ENCODE measurements at regions not wholly inside any gene's neighbourhood (a gene's known extent, or its start where the extent isn't known, plus 50 kb on each side); places are given as distances from the start of the nearest gene placed in this dataset.
"Not testable (repeated sequence)": the region's sequence is repeated elsewhere in the genome, so short reads cannot be mapped to it uniquely, and the experiment has no call there.

DNA sequence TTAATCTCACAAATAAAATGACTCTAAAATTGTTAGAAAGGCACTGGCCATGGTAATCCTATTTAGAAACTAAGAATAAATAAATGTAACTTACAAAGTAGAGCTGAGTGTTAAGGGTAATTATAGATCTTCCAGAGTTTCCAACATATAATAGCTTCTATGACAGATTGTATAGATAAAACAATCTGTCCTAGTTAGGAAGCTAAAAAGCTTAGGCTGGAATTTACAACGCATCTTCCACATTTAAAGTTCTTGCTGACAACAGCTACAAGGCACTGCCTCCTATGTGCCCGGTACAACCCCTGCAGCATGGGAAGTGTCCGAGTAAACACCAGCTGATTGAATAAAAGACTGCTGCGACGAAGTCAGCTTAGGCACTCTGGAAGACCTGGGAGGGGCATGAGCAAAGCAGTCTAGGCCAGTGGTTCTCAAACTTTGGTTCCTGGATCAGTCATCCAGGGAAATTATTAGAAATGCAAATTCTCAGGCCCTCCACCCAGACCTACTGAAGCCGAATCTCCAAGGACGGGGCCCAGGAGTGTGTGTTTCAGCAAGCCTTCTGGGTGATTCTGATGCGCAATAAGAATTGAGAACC lies 635.6 kb upstream of the TBX3 start:
- DNase-seq (ENCODE audit: low read depth) = no peak

DNA sequence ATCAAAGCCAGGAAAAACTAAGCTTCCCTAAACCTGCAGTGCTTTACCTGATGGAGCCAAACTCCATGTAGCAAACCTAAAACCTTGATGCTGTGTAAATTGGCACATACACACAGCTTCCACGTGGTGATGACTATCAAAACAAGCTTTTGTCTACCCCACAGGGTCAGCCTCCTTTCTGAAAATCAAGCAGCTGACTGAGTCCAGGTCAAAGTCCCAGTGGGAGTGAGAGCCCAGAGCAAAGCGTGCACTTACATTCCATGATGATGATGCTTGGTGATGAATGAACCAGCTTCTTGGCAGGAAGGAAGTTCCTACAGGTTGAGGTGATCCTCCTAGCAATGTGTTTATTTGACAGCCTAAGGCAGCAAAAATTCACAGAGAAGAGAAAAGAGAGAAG lies 630.0 kb upstream of the TBX3 start:
- DNase-seq (ENCODE audit: low read depth) = peak; percentile 89

DNA sequence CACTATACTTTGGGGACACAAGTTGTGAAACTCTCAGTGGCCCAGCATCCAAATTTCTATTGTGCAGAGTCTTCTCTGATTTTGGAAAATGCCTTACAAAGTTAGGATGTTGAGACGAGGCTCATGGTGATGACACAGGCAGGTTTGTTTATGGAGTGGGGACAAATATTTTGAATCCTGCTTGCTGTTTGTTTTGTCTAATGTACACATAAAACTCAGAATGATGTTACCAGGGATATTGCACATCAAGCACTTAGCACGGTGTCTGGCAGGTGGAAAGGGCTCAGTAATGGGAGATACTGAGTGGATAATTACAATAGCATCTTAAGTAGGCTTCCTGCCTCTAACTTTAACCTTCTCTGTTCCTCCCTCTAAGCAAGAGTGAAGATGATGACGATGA lies 628.9 kb upstream of the TBX3 start:
- no peak for DNase-seq (ENCODE audit: low read depth)

DNA sequence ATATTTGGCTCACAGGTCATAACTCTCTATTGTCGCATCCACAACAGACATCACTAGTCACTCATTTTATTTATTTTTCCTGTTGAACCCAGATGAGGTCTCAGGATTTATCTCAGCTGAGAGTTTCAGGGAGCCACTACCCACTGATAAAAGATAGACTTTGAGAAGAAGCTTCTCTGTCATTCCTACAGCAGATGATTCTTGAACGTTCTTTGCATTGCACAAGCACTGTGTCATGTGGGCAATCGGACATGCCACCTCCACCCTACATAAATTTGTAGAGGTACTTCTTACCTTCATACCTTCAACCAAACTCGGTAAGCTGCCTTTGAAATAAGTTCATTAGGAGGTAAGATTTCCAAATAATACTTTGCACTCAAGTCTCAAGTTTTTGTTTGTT lies 627.9 kb upstream of the TBX3 start:
- no peak for DNase-seq (ENCODE audit: low read depth)

DNA sequence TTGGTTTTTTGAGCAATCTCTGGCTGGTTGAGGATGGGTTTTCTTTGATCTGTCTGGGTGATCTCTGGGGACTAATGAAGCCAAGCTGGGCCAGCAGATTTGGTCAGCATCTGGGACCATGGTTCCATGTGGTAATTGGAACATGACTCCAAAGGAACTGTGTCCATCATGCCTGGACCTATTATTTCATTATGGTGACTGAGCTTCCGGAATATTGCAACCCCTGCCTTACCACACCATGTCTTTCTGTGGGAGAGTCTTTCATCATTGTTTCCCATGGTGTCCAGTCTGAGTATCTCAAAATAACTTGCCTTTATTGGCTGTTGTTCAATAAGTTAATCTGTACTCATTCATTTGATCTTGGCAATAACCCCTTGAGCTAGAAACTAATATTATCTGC lies 624.9 kb upstream of the TBX3 start:
- no peak for DNase-seq (ENCODE audit: low read depth)

DNA sequence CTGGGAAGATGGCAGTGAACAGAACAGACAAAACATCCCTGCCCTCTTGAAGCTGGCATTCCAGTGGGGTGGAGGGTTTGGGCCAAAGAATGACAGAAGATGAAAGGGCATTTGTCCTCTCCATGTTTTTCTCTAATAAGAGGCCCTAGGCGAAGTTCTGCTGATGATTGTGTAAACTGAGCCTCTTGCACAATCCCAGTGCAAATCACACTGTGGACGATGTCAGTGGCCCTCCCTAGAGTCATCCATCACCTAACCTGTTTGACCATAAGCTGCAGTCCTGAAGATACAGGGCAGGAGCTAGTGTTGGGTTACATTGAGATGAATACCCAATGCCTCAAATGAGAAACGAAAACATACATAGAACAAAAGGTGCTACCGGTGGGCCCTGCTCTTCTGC lies 622.4 kb upstream of the TBX3 start:
- no peak for DNase-seq (ENCODE audit: low read depth)

DNA sequence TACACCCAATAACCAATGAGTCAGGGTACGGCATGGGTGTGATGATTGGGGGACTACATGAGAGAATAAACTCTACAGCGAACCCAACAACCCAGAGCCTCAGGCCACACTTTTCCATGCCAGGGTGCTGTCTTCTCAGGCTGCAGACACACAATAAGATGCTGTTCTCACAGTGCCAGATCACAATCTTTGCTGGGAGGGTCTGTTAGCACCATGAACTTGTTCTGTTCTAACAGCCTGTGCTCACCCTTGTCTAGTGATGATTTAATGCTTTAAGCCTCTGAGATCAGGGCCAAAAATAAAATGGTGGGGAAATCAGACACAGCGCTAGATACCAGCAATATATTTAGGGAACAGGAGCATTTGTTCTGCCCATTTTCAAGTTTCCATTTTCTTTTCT lies 621.9 kb upstream of the TBX3 start:
- no peak for DNase-seq (ENCODE audit: low read depth)

DNA sequence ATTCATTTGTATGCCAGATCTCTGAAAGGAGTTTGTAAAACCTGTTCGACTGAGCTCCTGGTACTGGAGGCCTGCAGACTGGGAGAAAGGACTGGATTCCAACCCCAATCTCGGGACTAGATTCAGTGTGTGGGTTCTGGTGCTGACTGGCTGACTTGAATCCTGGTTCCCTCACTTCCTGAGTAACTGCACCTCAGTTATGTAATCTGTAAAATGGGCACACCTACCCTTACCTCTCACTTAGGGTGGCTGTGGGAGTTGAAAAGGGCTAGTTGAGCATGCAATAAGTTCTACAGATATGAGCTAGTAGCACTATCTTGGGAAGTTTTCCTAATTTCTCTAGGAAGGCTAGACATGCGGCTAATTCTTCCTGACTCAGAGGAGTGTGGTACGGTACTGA lies 621.3 kb upstream of the TBX3 start:
- no peak for DNase-seq (ENCODE audit: low read depth)

DNA sequence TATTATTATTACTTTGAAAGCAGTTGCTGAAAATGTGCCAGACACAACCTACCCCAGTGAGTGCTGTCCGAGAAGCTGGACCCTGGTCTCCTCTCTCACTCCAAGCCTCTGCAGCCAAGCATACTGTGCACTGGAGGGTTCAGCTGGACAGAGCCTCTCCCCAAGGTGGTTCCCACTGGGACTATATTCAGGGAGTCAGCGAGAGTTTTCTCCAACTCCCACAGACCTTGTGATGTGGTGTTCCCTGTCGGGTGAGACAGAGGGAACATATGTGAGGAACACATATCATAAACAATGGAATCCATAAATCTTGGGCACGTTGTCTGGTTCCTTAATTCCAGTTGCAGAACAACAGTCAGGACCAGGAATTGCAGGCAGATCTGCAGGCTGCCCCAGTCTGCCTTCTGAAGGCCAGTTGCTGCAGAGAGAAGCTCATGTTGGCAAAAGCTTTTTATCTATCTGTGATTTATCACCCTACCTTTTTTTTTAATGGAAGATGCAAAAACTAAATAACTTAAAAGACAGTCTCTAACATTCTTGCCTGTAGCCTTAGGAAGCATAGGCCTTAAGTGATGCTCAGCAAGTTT lies 619.8 kb upstream of the TBX3 start:
- DNase-seq (ENCODE audit: low read depth) = no peak

DNA sequence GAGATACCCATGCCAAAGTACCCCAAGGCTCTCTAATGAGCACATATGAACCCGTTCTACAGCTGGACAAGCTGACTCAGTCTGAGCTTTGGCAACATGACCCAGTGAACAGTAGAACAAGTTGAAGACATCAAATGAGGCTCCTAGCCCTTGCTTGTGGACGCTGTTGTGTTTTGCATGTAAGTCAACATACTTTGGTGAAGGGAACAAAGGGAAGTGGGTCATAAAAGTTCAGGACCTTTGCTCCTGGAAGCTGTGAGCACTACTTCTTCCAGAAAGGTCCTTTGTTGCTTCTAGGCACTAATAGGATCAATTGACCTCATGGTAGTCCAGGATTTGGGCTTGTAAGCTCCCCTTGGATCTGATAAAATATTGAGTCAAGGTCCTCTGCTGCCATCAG lies 613.5 kb upstream of the TBX3 start:
- no peak for DNase-seq (ENCODE audit: low read depth)

DNA sequence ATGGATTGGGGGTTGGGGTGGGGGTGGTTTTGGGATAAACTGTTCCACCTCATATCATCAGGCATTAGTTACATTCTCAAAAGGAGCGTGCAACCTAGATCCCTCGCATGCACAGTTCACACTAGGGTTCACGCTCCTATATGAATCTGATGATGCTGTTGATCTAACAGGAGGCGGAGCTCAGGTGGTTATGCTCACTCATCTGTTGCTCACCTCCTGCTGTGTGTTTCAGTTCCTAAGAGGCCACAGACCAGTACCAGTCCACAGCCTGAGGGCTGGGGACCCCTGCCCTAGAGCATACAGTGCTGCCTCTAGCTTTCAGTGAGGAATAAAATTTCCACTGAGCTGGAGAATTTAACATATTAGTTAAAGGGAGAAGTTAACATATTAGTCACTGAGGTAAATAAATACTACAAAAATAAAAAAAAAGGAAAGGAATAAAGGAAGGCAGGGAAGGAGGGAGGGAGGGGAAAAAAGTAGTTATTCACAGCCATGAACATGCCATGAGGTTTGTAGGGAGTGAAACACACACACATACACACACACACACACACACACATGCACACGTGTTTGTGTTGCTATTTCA lies 612.7 kb upstream of the TBX3 start:
- no peak for DNase-seq (ENCODE audit: low read depth)

DNA sequence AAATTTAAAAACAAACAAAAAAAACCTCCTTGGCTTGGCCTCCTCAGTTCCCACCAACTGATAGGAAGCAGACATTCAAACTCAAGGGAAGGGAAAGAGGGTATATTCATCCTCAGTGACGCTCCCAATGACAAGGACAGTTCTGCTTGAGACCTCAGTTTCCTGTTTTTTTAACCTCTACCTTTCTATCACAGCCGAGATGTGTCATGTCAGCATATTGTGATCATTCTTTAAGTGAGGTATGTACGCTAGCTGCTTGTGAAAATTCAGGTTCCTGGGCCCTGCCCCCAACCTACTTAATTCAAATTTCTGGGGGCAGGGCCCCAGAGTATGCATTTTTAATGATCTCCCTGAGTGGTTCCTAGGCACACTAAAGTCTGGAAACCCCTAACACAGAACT lies 611.9 kb upstream of the TBX3 start:
- DNase-seq (ENCODE audit: low read depth) = no peak

DNA sequence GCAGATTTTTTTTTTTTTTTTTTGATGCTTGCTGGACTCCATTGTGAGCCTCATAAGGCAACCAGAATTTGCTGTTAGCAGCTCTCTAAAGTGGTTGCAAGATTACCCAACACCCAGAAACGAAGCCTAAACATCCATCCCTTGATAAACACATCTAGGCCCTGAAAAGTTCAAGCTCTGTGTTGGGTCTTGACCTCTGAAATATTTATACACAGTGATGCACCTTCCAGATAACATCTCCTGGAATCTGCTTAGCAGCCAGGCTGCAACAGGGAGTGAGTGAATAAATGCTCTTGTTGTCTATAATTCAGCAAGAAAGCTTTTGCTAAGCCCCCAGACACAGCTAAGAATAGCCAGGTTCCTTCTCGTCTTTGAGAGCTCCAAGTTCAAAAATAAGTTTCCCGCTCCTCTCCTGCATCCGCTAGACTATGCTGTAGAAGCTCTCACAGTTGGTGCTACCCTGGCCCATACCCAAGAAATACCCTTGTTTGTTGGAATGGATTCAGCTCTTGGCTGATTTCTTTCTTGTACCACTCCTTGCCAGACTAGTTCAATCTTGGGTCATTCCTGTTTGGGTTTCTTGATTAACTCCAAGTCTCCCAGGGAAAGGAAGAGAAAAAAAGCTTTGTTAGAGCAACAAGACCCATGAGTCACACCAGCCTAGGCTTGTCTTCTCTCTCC lies 610.6 kb upstream of the TBX3 start:
- no peak for DNase-seq (ENCODE audit: low read depth)

DNA sequence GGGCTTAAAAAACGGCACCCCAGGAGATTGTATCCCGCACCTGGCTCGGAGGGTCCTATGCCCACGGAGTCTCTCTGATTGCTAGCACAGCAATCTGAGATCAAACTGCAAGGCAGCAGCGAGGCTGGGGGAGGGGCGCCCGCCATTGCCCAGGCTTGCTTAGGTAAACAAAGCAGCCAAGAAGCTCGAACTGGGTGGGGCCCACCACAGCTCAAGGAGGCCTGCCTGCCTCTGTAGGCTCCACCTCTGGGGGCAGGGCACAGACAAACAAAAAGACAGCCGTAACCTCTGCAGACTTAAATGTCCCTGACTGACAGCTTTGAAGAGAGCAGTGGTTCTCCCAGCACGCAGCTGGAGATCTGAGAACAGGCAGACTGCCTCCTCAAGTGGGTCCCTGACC lies 601.5 kb upstream of the TBX3 start:
- DNase-seq (ENCODE audit: low read depth) = not testable (repeated sequence)

DNA sequence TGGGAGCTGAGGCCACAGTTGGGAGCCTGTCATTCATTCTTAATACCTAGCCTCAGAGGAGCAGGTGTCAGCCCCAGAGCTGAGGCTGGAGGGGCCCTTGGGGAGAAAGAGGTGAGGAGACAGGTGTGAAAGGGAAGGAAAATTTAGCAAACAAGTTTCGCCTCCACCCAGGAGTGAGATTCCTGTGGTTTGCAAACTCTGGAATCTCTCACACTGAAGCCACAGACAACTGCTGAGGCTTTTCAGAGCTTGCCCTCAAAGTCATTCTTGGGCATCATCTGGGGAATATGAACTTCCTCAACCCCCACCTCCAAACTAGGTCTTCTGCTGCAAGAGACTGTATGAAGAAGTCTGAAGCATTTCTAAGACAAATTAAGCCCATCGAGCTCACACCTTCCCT lies 589.5 kb upstream of the TBX3 start:
- DNase-seq (ENCODE audit: low read depth) = no peak

DNA sequence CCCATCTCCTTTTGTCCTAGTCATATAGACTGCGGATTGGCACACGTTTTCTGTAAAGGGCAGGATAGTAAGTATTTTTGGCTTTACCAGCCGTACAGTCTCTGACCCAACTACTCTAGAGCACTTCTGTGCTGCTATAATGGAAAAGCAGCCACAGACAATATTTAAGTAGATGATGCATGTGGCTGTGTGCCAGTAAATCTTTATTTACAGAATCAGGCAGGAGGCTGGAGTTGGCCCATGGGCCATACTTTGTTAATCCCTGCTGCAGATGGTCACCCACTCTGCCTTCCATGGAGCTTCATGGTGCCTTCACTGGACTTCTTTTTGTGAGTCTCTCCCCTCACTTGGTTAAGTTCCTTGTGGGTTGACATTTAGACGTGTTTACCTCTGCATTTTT lies 584.5 kb upstream of the TBX3 start:
- DNase-seq (ENCODE audit: low read depth) = no peak

DNA sequence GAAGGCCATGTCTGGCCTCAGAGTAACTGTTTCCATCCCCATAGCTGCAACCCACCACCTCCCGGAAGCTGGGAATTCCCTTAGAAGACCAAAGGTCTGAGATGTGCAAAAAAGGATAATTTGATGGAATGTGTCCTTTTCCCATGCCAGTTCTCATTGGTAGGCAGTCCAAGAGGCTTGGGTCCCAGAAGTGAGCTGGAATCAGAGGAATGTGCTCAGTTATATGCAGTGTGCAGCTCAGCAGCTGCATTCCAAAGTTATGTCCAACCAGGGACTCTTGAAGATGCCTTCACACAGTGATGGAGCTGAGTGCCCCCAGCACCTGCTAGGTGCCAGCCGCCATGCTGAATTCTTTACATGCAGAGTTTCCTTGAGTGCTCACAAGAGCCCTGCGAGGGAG lies 583.9 kb upstream of the TBX3 start:
- DNase-seq (ENCODE audit: low read depth) = no peak

DNA sequence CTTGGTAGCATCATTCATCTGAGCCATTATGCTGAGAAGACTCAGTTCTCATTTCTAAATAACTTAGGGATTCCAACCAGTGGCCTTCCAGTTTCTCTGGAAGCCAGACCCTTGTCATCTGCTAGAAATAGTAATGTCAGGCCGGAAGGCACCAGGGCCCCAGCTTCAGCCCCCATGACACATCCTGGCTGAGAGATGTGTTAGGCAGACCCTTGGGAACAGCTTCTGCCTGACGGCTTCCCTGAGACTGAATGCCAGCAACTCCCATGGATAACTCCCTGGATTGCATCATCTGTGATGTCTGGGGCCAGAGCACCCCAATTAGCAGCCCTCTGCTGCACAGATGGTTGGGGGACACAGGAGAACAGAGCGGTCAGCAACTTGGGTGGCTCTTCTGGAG lies 583.5 kb upstream of the TBX3 start:
- DNase-seq (ENCODE audit: low read depth) = no peak

DNA sequence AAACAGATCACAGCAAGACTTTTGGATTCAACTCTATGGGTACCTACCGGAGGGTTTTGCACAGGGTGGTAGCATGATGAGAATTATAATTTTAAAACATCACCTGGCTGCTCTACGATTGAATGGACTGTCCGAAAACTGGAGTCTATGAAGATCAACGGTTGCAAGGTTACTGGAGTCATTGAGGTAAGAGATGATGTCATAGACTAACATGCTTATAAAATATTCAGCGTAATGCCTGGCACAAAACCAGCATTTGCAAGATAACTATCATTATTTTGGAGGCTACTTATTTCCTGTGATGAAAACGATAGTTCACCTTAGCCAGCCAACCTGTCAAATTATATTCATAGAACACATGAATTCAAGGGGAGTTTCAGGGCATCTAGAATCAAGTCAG lies 580.6 kb upstream of the TBX3 start:
- DNase-seq (ENCODE audit: low read depth) = no peak

DNA sequence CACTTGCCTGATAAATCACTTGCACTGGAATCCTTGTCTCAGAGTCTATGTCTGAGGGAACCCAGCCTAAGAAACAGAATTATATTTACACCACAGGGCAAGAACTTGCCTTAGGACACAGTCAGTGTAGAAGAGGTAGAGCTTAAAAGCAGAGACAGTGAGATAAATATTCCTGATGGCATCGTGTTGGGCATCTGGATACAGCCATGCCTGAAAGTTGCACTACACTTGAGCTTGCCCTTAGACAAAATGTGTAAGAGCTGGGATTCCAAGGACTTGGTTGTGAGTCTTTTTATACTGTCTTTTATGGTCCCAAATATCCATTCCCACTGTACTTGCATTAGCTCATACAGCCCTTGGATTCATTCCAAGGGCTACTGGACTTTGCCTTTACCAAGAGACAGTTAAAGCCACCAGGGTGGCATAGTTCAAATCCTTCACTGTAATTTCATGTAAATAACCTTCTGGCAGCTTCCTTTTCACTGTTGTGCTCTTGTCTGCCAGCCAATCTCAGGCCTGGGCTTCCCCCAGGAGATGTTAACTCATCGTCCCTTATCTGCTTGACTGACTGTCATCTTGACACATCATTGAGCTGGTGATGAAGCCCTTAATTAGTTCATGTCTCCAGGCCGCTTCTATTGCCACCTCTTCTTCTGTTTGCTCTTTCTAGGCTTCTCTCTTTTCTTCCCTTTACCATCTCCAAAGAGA lies 577.9 kb upstream of the TBX3 start:
- no peak for DNase-seq (ENCODE audit: low read depth)

DNA sequence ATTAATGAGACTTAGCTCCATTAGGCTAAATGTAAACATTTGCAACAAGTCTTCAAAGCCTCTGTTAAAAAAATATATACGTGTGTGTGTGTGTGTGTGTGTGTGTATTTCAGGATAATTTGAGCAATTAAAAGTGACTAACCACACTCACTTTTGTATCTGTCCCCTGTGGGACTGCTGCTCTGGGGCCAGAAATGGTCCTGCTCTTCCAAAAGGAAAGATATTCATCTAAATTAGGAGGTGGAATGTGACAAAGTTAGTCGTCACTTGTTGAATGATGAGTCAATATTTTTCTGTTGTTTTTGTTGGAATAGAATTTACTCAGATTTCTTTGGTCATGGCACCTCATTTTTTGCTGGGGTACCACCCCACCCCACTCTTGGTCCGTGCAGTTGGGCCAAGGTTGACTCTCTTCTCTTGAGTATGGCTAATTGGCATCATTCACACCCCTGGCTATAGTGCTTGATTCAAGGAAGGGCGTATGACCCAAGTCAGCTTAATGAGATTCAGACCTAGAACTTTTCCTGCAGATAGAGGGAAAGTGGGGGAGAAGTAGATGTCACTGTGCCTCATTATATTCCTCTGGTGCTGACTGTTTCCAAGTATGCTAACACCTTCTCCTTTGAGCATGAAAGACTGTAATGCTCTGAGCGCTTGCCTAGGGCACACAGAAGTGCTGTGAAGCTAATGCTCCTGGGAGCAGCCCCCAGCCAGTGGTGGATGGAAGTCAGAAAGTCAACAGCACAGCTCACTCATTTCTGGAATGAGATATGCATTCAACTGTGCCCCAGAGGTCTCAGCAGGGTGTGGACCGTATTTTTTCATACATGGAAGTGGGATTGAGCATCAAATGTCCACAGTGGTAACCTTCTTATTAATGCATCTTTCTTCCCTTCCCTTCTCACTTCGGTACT lies 577.0 kb upstream of the TBX3 start:
- no peak for DNase-seq (ENCODE audit: low read depth)
